GM12892 (cell line): ENCODE measurements at regions not wholly inside any gene's neighbourhood (a gene's known extent, or its start where the extent isn't known, plus 50 kb on each side); places are given as distances from the start of the nearest gene placed in this dataset.

Experiments
- DNase-seq: peaks from one replicate; pipeline ENCODE4 v3.0.0; 2011; ENCODE audit not compliant: insufficient read length
- FAIRE-seq: peaks from 2 replicates; lab custom pipeline; 2011; peaks lifted over from hg19 to GRCh38; lab: Jason Lieb, UNC
- POLR2A ChIP-seq: IDR thresholded peaks from 2 replicates; pipeline ENCODE4 v1.6.1; 2011; ENCODE audit warnings: low read depth, low read length, control low read depth
- POLR2AphosphoS5 ChIP-seq: IDR thresholded peaks from 2 replicates; pipeline ENCODE4 v1.6.1; 2011; ENCODE audit warnings: low read depth, low read length, control low read depth
- TAF1 ChIP-seq: IDR thresholded peaks from 2 replicates; pipeline ENCODE4 v1.6.1; 2011; ENCODE audit warnings: low read depth, mild to moderate bottlenecking, control low read depth, low read length, borderline replicate concordance

- no peak for FAIRE-seq
- TF ChIP-seq POLR2A (no peak), POLR2AphosphoS5 (no peak), TAF1 (no peak)
- no peak for DNase-seq
Observed at GRCh38 chr14:94946244-94946643, 176.3 kb upstream of the GSC start.

GRCh38 chr14:94945615-94946014 lies 175.7 kb upstream of the GSC start:
- TF ChIP-seq TAF1 (no peak), POLR2AphosphoS5 (no peak)
- no peak for FAIRE-seq
- no peak for DNase-seq

DNA sequence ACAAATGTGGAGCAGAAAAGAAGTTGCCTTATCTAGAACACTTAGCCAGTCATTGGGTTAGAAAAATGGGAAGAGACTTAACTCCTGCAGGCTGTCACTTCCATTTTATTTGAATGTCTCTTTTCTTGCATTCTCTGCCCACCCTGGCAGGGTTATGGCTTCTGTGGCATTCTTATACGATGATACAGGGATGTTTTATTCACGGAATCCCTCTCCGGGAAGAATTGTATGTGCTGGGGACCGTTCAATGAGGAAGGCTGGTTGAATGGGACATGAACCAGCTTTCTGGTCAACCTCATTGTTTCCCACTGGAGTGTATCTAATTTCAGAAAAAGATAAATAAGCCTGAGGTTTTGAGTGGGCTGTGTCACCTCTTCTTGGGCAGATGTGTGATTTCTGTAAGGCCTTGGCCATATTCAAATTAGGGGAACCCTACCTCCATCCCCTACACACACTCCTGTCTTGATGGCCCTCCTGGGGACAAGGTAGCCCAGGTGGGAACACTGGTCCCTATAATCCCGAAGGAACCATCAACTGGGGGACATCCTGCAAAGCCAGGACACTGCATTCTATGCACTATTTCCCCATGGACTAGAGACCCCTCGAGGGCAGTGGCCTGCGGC lies 174.8 kb upstream of the GSC start:
- no peak for FAIRE-seq
- no peak for TF ChIP-seq POLR2A
- no peak for TF ChIP-seq TAF1
- no peak for TF ChIP-seq POLR2AphosphoS5
- no peak for DNase-seq

- TF ChIP-seq POLR2AphosphoS5 = no peak
- TF ChIP-seq POLR2A = no peak
- TF ChIP-seq TAF1 = no peak
- FAIRE-seq (no peak), DNase-seq (no peak)
Observed at GRCh38 chr14:94942601-94943000, 172.7 kb upstream of the GSC start.

DNA sequence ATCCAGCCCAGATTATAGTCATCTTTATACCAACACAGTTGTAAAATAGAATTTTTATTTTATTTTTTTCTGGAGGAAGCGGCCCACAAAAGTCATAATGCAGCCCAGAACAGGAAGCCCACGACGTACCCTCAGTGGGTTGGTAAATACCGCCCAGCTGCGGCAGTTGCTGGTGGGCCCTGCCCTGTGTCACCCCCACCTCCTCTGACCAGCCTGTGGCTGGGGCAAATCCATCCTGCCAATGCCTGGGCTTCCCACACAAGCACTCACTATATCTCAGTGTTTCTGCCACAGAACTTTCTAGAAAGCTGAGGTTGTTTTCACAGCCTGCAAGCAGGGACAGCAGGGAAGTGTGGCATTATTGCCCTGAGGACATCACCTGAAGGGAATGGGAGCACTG lies 171.4 kb upstream of the GSC start:
- no peak for DNase-seq
- FAIRE-seq = no peak
- no peak for TF ChIP-seq POLR2AphosphoS5
- TF ChIP-seq TAF1 = no peak
- no peak for TF ChIP-seq POLR2A

- TF ChIP-seq TAF1 (no peak), POLR2AphosphoS5 (no peak), POLR2A (no peak)
- FAIRE-seq = no peak
- no peak for DNase-seq
Observed at GRCh38 chr14:94940263-94940993, 170.5 kb upstream of the GSC start.

DNA sequence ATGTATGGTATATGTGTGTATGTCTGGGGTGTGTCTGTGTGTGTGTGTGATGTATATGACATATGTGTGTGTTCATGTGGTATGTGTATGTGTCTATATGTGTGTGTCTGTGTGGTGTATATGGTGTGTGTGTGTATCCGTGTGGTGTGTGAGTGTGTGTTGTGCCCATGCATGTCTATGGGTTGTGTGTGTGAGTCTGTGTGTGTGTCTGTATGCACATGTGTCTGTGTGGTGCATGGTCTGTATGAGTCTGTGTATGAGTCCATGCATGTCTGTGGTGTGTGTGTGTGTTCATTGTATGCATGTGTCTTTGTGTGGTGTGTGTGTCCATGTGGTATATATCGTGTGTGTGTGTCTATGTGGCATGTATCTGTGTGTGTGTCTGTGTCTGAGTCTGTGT lies 168.1 kb upstream of the GSC start:
- TF ChIP-seq POLR2A = no peak
- no peak for TF ChIP-seq TAF1
- TF ChIP-seq POLR2AphosphoS5 = no peak
- DNase-seq = no peak
- peak; percentile 86 for FAIRE-seq

- no peak for DNase-seq
- FAIRE-seq = no peak
- TF ChIP-seq TAF1 (no peak), POLR2AphosphoS5 (no peak), POLR2A (no peak)
Observed at GRCh38 chr14:94936901-94937685, 167.2 kb upstream of the GSC start.

- DNase-seq = no peak
Observed at GRCh38 chr14:94936401-94936892, 166.5 kb upstream of the GSC start.

GRCh38 chr14:94935706-94936300 lies 165.9 kb upstream of the GSC start:
- DNase-seq = no peak
- TF ChIP-seq POLR2A (no peak), TAF1 (no peak), POLR2AphosphoS5 (no peak)
- FAIRE-seq = no peak

More at GRCh38 chr14:94936401-94936892, 166.5 kb upstream of the GSC start:
- FAIRE-seq = no peak
- TF ChIP-seq POLR2AphosphoS5 = no peak
- no peak for TF ChIP-seq TAF1
- no peak for TF ChIP-seq POLR2A

GRCh38 chr14:94934276-94934810 lies 164.4 kb upstream of the GSC start:
- TF ChIP-seq POLR2AphosphoS5 = no peak
- TF ChIP-seq POLR2A = no peak
- TF ChIP-seq TAF1 = no peak
- FAIRE-seq (no peak), DNase-seq (no peak)
